Keratinocyte (primary cell): ENCODE measurements at regions not wholly inside any gene's neighbourhood (a gene's known extent, or its start where the extent isn't known, plus 50 kb on each side); places are given as distances from the start of the nearest gene placed in this dataset.

Experiments
- DNase-seq: peaks from one replicate; pipeline ENCODE4 v3.0.0-alpha.2; 2011; ENCODE audit warnings: low read depth, missing footprints, low spot score
- FAIRE-seq: peaks from 2 replicates; lab custom pipeline; 2011; peaks lifted over from hg19 to GRCh38; lab: Jason Lieb, UNC
- H2AFZ ChIP-seq: 2 replicates; pipeline ENCODE4 v1.6.0; 2012; ENCODE audit warnings: low read length, control low read depth, inconsistent platforms; ENCODE audit not compliant: control insufficient read depth
- H3K27ac ChIP-seq: 2 replicates; pipeline ENCODE4 v1.5.1; 2011; ENCODE audit warnings: low read length; ENCODE audit not compliant: control insufficient read depth, insufficient read depth
- H3K27me3 ChIP-seq: 3 replicates; pipeline ENCODE4 v1.6.0; 2011; ENCODE audit warnings: low read length; ENCODE audit not compliant: control insufficient read depth, insufficient read depth; ENCODE audit errors: extremely low read depth
- H3K36me3 ChIP-seq, 2 experiments: 2 replicates in 1 of 2; 3 replicates in 1 of 2; pipeline ENCODE4 v1.5.1; 2011; ENCODE audit warnings: low read length in 2 of 2, mild to moderate bottlenecking in 1 of 2; ENCODE audit not compliant: control insufficient read depth in 2 of 2, insufficient read depth in 2 of 2; ENCODE audit errors: extremely low read depth in 1 of 2
- H3K4me1 ChIP-seq: 3 replicates; pipeline ENCODE4 v1.5.1; 2011; ENCODE audit warnings: low read length; ENCODE audit not compliant: control insufficient read depth, insufficient read depth; ENCODE audit errors: extremely low read depth
- H3K4me2 ChIP-seq: 3 replicates; pipeline ENCODE4 v1.6.0; 2011; ENCODE audit warnings: low read depth, low read length; ENCODE audit not compliant: control insufficient read depth, insufficient read depth; ENCODE audit errors: extremely low read depth
- H3K4me3 ChIP-seq, 3 experiments: fragments of 200-600 bp in 1 of 3; sonication (generic) in 1 of 3; 2 replicates in 2 of 3; 3 replicates in 1 of 3; pipeline ENCODE4 v1.5.1; 2011 to 2016; ENCODE audit warnings: low read length in 3 of 3, mild to moderate bottlenecking in 3 of 3, control low read depth in 2 of 3, inconsistent platforms in 1 of 3, low read depth in 1 of 3, mixed read lengths in 1 of 3, mixed run types in 1 of 3, moderate library complexity in 1 of 3; ENCODE audit not compliant: control insufficient read depth in 2 of 3, insufficient read depth in 2 of 3; ENCODE audit errors: extremely low read depth in 1 of 3
- H3K79me2 ChIP-seq: 2 replicates; pipeline ENCODE4 v1.6.0; 2012; ENCODE audit warnings: low read length; ENCODE audit not compliant: control insufficient read depth, insufficient read depth
- H3K9ac ChIP-seq: 3 replicates; pipeline ENCODE4 v1.6.0; 2011; ENCODE audit warnings: low read length; ENCODE audit not compliant: control insufficient read depth, insufficient read depth; ENCODE audit errors: extremely low read depth
- H3K9me1 ChIP-seq: 3 replicates; pipeline ENCODE4 v1.6.0; 2011; ENCODE audit warnings: low read length; ENCODE audit not compliant: control insufficient read depth, insufficient read depth; ENCODE audit errors: extremely low read depth
- H3K9me3 ChIP-seq: 2 replicates; pipeline ENCODE4 v1.5.1; 2012; ENCODE audit warnings: low read depth, low read length; ENCODE audit not compliant: control insufficient read depth
- H4K20me1 ChIP-seq: 3 replicates; pipeline ENCODE4 v1.6.0; 2011; ENCODE audit warnings: low read length; ENCODE audit not compliant: control insufficient read depth, insufficient read depth; ENCODE audit errors: extremely low read depth
- EZH2 ChIP-seq: IDR thresholded peaks from one replicate; pipeline ENCODE4 v1.6.1; 2012; ENCODE audit warnings: inconsistent platforms, mild to moderate bottlenecking, low read length, moderate library complexity
- dilution Hi-C: fragments of 300-500 bp; cut with MboI; formaldehyde crosslinking; loops from one replicate; pipeline ENCODE4 v1.7.0; 2020; ENCODE audit warnings: low sequenced_read_pairs; ENCODE audit not compliant: extremely low pct_ligation_motif_present
- TF ChIP-seq, protein P1 (sequence below), 3 experiments: IDR thresholded peaks in 1 of 3; conservative IDR thresholded peaks in 1 of 3; optimal IDR thresholded peaks in 1 of 3; 2 replicates in 2 of 3; 3 replicates in 1 of 3; pipeline versions ENCODE3 to v1.5.1; 2011; ENCODE audit warnings: low read length in 3 of 3, mild to moderate bottlenecking in 3 of 3, moderate library complexity in 2 of 3, control low read depth in 1 of 3, inconsistent platforms in 1 of 3; ENCODE audit not compliant: insufficient read depth in 2 of 3; ENCODE audit errors: extremely low read depth in 1 of 3

DNA sequence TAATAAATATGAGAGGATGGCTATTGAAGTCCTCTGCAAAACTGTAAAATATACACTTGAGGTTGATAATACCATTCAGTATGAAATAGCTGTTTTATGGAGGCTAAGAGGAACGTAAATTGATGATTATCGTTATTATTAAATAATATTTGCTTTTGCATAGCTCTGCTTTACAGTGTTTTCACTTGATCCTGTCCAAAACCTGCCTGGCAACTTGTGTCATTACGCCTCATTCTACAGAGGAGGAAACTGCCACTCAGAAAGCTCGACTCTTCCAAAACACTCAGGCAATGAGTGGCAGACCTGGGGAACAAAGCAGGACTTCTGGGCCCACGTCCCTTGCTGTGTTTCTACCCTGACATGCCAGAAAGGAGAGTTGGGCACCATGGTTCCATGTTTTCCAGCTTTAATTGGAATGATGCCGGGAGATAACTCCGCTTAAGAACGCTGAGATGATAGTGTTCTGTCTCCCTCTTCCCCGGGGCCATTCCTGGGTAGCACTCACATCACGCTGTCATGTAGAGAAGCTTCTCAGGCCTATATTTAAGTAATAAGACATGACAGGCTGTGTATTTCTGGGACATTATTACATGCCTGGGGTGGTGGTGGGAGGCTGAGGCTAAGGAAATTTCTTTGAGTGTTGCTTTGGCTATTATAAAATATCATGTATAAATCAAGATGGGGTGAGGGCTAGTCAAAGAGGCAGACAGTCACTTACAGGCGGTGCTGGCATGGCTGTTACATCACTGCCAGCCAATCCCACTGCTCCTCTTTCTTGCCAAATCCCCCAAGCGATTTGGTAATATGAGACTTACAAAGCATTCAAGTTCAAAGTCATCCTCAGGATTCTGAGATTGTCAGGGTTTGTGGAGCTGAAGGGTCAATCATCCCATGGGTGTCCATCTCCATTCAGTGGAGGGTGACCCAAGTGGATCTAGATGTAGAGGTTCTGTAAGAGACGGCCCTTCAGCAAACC lies 501.7 kb downstream of the INSC start:
- DNase-seq, result no peak
- no peaks in the 10 kb centered on the region for H4K20me1 ChIP-seq
- dilution Hi-C loops, result no loop called here
- no peak overlapping the region for H3K27ac ChIP-seq
- no peaks in the 10 kb centered on the region for H3K79me2 ChIP-seq
- TF ChIP-seq, protein P1, sequence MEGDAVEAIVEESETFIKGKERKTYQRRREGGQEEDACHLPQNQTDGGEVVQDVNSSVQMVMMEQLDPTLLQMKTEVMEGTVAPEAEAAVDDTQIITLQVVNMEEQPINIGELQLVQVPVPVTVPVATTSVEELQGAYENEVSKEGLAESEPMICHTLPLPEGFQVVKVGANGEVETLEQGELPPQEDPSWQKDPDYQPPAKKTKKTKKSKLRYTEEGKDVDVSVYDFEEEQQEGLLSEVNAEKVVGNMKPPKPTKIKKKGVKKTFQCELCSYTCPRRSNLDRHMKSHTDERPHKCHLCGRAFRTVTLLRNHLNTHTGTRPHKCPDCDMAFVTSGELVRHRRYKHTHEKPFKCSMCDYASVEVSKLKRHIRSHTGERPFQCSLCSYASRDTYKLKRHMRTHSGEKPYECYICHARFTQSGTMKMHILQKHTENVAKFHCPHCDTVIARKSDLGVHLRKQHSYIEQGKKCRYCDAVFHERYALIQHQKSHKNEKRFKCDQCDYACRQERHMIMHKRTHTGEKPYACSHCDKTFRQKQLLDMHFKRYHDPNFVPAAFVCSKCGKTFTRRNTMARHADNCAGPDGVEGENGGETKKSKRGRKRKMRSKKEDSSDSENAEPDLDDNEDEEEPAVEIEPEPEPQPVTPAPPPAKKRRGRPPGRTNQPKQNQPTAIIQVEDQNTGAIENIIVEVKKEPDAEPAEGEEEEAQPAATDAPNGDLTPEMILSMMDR (optimal IDR thresholded peaks at IDR 0.05 in 1 of 3, IDR thresholded peaks at IDR 0.05 in 1 of 3, conservative IDR thresholded peaks at IDR 0.05 in 1 of 3; ENCODE audit: extremely low read depth in 1 of 3, insufficient read depth in 2 of 3, low read length in 3 of 3), result no peak
- TF ChIP-seq EZH2, result no peak
- no peak overlapping the region for H3K4me3 ChIP-seq
- H3K27me3 ChIP-seq, result no peaks in the 10 kb centered on the region
- H3K4me1 ChIP-seq, result no peaks in the 10 kb centered on the region
- H3K36me3 ChIP-seq, result no peaks in the 10 kb centered on the region
- H2AFZ ChIP-seq, result no peak overlapping the region
- H3K4me2 ChIP-seq, result no peak overlapping the region
- no peaks in the 10 kb centered on the region for H3K9me3 ChIP-seq
- no peak for FAIRE-seq
- H3K9ac ChIP-seq, result no peak overlapping the region
- no peaks in the 10 kb centered on the region for H3K9me1 ChIP-seq

DNA sequence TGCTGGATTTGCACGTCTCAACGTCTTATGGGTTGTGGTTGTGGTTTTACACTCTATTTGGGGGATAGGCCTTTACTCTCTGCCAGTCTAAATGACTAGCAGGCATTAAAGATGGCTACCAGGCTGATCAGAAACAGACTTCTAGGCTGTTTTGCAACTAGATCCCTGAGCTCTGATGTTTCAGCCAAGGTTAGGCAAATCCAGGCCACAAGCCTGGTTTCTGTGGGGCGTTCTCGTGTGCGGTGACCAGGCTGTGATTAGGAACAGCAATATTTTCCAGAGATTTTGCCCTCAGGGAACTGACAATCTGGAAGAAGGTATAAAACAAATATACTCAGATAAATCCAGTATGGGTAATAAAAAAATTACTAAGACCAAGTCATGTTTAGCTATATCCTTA lies 502.4 kb downstream of the INSC start:
- dilution Hi-C loops, result no loop called here
- Histone ChIP-seq H3K9me3 (no peaks in the 10 kb centered on the region), H3K36me3 (no peaks in the 10 kb centered on the region), H3K4me3 (no peak overlapping the region), H3K79me2 (no peaks in the 10 kb centered on the region), H3K27ac (no peak overlapping the region), H3K9ac (no peak overlapping the region), H3K4me2 (no peak overlapping the region), H3K9me1 (no peaks in the 10 kb centered on the region), H3K27me3 (no peaks in the 10 kb centered on the region), H2AFZ (no peak overlapping the region), H4K20me1 (no peaks in the 10 kb centered on the region), H3K4me1 (no peaks in the 10 kb centered on the region)
- no peak for TF ChIP-seq EZH2
- TF ChIP-seq, protein P1 (optimal IDR thresholded peaks at IDR 0.05 in 1 of 3, IDR thresholded peaks at IDR 0.05 in 1 of 3, conservative IDR thresholded peaks at IDR 0.05 in 1 of 3; ENCODE audit: extremely low read depth in 1 of 3, insufficient read depth in 2 of 3, low read length in 3 of 3), result no peak
- FAIRE-seq (no peak), DNase-seq (no peak)
